OCI-LY1 (cell line): ENCODE measurements at regions not wholly inside any gene's neighbourhood (a gene's known extent, or its start where the extent isn't known, plus 50 kb on each side); places are given as distances from the start of the nearest gene placed in this dataset.

Experiments
- H2AFZ ChIP-seq: fragments of 200-600 bp; sonication (generic), shearing (Covaris generic); 2 replicates; pipeline ENCODE4 v1.6.0; 2014; ENCODE audit warnings: antibody characterized with exemption, mild to moderate bottlenecking, low read length
- H3F3A ChIP-seq: fragments of 200-600 bp; sonication (generic), shearing (Covaris generic); 2 replicates; pipeline ENCODE4 v1.6.0; 2014; ENCODE audit warnings: mild to moderate bottlenecking, antibody characterized with exemption, low read length, moderate library complexity; ENCODE audit not compliant: insufficient read depth
- H3K27ac ChIP-seq: fragments of 200-600 bp; sonication (generic); 2 replicates; pipeline ENCODE4 v1.5.1; 2014; ENCODE audit warnings: low read length, mixed run types, mild to moderate bottlenecking, low read depth; ENCODE audit not compliant: poor library complexity, severe bottlenecking
- H3K27me3 ChIP-seq: fragments of 200-600 bp; sonication (generic); 2 replicates; pipeline ENCODE4 v1.6.0; 2014; ENCODE audit warnings: antibody characterized with exemption, mild to moderate bottlenecking, low read length, moderate library complexity; ENCODE audit not compliant: insufficient read depth
- H3K36me3 ChIP-seq: fragments of 200-600 bp; sonication (generic); 2 replicates; pipeline ENCODE4 v1.6.1; 2014; ENCODE audit warnings: mild to moderate bottlenecking, antibody characterized with exemption, low read length, moderate library complexity, mixed read lengths; ENCODE audit not compliant: insufficient read depth
- H3K4me1 ChIP-seq: fragments of 200-600 bp; sonication (generic); 2 replicates; pipeline ENCODE4 v1.5.1; 2014; ENCODE audit warnings: mild to moderate bottlenecking, low read length, moderate library complexity; ENCODE audit not compliant: insufficient read depth, severe bottlenecking
- H3K4me2 ChIP-seq: fragments of 200-600 bp; sonication (generic), shearing (Covaris generic); 2 replicates; pipeline ENCODE4 v1.6.1; 2014; ENCODE audit warnings: low read length
- H3K4me3 ChIP-seq: fragments of 200-600 bp; sonication (generic); 2 replicates; pipeline ENCODE4 v1.5.1; 2014; ENCODE audit warnings: low read length, low read depth, mild to moderate bottlenecking, mixed read lengths; ENCODE audit not compliant: poor library complexity, severe bottlenecking
- H3K79me2 ChIP-seq: fragments of 200-600 bp; shearing (Covaris generic); 2 replicates; pipeline ENCODE4 v1.6.1; 2016; ENCODE audit warnings: mixed run types, low read length, mixed read lengths; ENCODE audit not compliant: insufficient read depth
- H3K9ac ChIP-seq: fragments of 200-600 bp; sonication (generic), shearing (Covaris generic); 2 replicates; pipeline ENCODE4 v1.6.1; 2014; ENCODE audit warnings: mild to moderate bottlenecking, low read length, mixed read lengths
- H3K9me2 ChIP-seq: fragments of 200-600 bp; sonication (generic), shearing (Covaris generic); 2 replicates; pipeline ENCODE4 v1.6.1; 2014; ENCODE audit warnings: low read depth, mild to moderate bottlenecking, low read length, mixed read lengths
- H3K9me3 ChIP-seq: fragments of 200-600 bp; shearing (Covaris generic); 2 replicates; pipeline ENCODE4 v1.6.1; 2014; ENCODE audit warnings: low read length, mixed read lengths
- H4K20me1 ChIP-seq: fragments of 200-600 bp; sonication (generic), shearing (Covaris generic); 2 replicates; pipeline ENCODE4 v1.6.0; 2016; ENCODE audit warnings: mild to moderate bottlenecking, low read length; ENCODE audit not compliant: insufficient read depth
- CTCF ChIP-seq: fragments of 200-600 bp; sonication (generic), shearing (Covaris generic); IDR thresholded peaks from 2 replicates; pipeline ENCODE4 v1.5.1; 2017; ENCODE audit warnings: mild to moderate bottlenecking, antibody characterized with exemption, low read length, moderate library complexity, mixed read lengths
- EZH2 ChIP-seq: fragments of 200-600 bp; sonication (generic), shearing (Covaris generic); IDR thresholded peaks from 2 replicates; pipeline ENCODE4 v1.8.0; 2017; ENCODE audit warnings: borderline replicate concordance, mixed run types, mild to moderate bottlenecking, antibody characterized with exemption, low read length, moderate library complexity, mixed read lengths

GRCh38 chr6:77030929-77031674 lies 432.2 kb downstream of the HTR1B start:
- no peaks in the 10 kb centered on the region for H3K4me1 ChIP-seq

GRCh38 chr6:77026341-77026740 lies 436.9 kb downstream of the HTR1B start:
- H2AFZ ChIP-seq: no peak overlapping the region
- no peak overlapping the region for H3K4me3 ChIP-seq
- no peaks in the 10 kb centered on the region for H3K4me1 ChIP-seq

More at GRCh38 chr6:77030929-77031674, 432.2 kb downstream of the HTR1B start:
- no peaks in the 10 kb centered on the region for H3K9me3 ChIP-seq
- H3K79me2 ChIP-seq: no peaks in the 10 kb centered on the region
- H3K9ac ChIP-seq: no peak overlapping the region
- no peak overlapping the region for H3K27ac ChIP-seq
- H3K9me2 ChIP-seq: no peaks in the 10 kb centered on the region
- TF ChIP-seq EZH2 (no peak), CTCF (no peak)
- no peak overlapping the region for H3K4me2 ChIP-seq
- no peaks in the 10 kb centered on the region for H4K20me1 ChIP-seq
- H3K4me3 ChIP-seq: no peak overlapping the region
- no peaks in the 10 kb centered on the region for H3F3A ChIP-seq
- H3K27me3 ChIP-seq: no peaks in the 10 kb centered on the region
- H3K36me3 ChIP-seq: no peaks in the 10 kb centered on the region
- no peak overlapping the region for H2AFZ ChIP-seq

GRCh38 chr6:77025736-77026223 lies 437.5 kb downstream of the HTR1B start:
- Histone ChIP-seq H3K36me3 (no peaks in the 10 kb centered on the region), H3F3A (no peaks in the 10 kb centered on the region), H2AFZ (no peak overlapping the region), H3K4me1 (no peaks in the 10 kb centered on the region), H3K9me3 (no peaks in the 10 kb centered on the region), H4K20me1 (no peaks in the 10 kb centered on the region), H3K27me3 (no peaks in the 10 kb centered on the region), H3K27ac (no peak overlapping the region), H3K4me3 (no peak overlapping the region), H3K79me2 (no peaks in the 10 kb centered on the region), H3K9me2 (no peaks in the 10 kb centered on the region), H3K9ac (no peak overlapping the region), H3K4me2 (no peak overlapping the region)
- TF ChIP-seq CTCF: no peak
- no peak for TF ChIP-seq EZH2

More at GRCh38 chr6:77026341-77026740, 436.9 kb downstream of the HTR1B start:
- H3K27me3 ChIP-seq: no peaks in the 10 kb centered on the region
- H3K4me2 ChIP-seq: no peak overlapping the region
- no peaks in the 10 kb centered on the region for H4K20me1 ChIP-seq
- no peaks in the 10 kb centered on the region for H3F3A ChIP-seq
- no peaks in the 10 kb centered on the region for H3K79me2 ChIP-seq
- no peak overlapping the region for H3K27ac ChIP-seq
- no peaks in the 10 kb centered on the region for H3K9me2 ChIP-seq
- no peaks in the 10 kb centered on the region for H3K36me3 ChIP-seq
- TF ChIP-seq EZH2: no peak
- TF ChIP-seq CTCF: no peak
- H3K9me3 ChIP-seq: no peaks in the 10 kb centered on the region
- H3K9ac ChIP-seq: no peak overlapping the region
